ENCODE measurements at regions not wholly inside any gene's neighbourhood (a gene's known extent, or its start where the extent isn't known, plus 50 kb on each side); places are given as distances from the start of the nearest gene placed in this dataset.

GRCh38 chr5:24367216-24367615, 277.6 kb downstream of the CDH10 start:
- H3K4me1 ChIP-seq (ENCODE audit: control insufficient read depth, low read length), result no peaks in the 10 kb centered on the region
- H3K27me3 ChIP-seq (ENCODE audit: control insufficient read depth, low read length), result no peaks in the 10 kb centered on the region
- H3K4me2 ChIP-seq (ENCODE audit: low read length), result no peak overlapping the region
- H3K79me2 ChIP-seq (ENCODE audit: control insufficient read depth, low read length), result no peaks in the 10 kb centered on the region
- H3F3A ChIP-seq (ENCODE audit: control insufficient read depth, insufficient read depth), result no peaks in the 10 kb centered on the region
- H4K20me1 ChIP-seq (ENCODE audit: control insufficient read depth, insufficient read depth, low read depth, low read length), result no peaks in the 10 kb centered on the region
- H3K36me3 ChIP-seq (ENCODE audit: control insufficient read depth, low read length), result no peaks in the 10 kb centered on the region
- H3K9me3 ChIP-seq (ENCODE audit: control insufficient read depth, insufficient read depth, low read length), result peaks cover 11% of the 10 kb centered on the region; the same call in 1 of the 2 replicates
- H3K9me2 ChIP-seq (replicated peaks; ENCODE audit: control insufficient read depth, low read length), result no peaks in the 10 kb centered on the region
- H3K27ac ChIP-seq (ENCODE audit: low read depth, low read length), result no peak overlapping the region
- TF ChIP-seq CTCF (IDR thresholded peaks at IDR 0.05; ENCODE audit: low read depth, low read length, poor library complexity, severe bottlenecking), result no peak
- TF ChIP-seq EZH2phosphoT487 (IDR thresholded peaks at IDR 0.05; ENCODE audit: borderline replicate concordance, low read length), result no peak
- H3K4me3 ChIP-seq (ENCODE audit: low read length), result no peak overlapping the region

DNA sequence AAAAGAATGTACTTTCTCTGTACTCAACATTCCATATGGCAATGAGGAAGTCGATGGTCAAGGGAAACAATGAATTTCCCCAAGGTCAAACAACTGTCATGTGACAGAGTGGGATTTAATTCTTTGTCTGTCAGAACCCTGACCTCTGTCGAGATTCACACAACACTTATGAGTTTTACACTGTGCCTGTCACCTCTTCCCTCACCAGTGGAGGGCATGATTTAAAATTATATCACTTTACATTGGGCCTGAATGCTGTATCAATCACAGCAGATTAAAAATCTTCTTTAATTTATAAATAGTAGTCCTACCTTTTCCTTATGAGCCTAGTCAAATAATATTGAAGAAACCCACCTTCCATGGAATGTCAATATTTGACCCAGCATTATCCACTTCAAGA, 276.7 kb downstream of the CDH10 start:
- no peaks in the 10 kb centered on the region for H3K79me2 ChIP-seq (ENCODE audit: control insufficient read depth, low read length)
- no peak overlapping the region for H3K4me3 ChIP-seq (ENCODE audit: low read length)
- no peaks in the 10 kb centered on the region for H4K20me1 ChIP-seq (ENCODE audit: control insufficient read depth, insufficient read depth, low read depth, low read length)
- H3K36me3 ChIP-seq (ENCODE audit: control insufficient read depth, low read length), result no peaks in the 10 kb centered on the region
- no peak overlapping the region for H3K27ac ChIP-seq (ENCODE audit: low read depth, low read length)
- no peaks in the 10 kb centered on the region for H3K9me2 ChIP-seq (replicated peaks; ENCODE audit: control insufficient read depth, low read length)
- H3K27me3 ChIP-seq (ENCODE audit: control insufficient read depth, low read length), result no peaks in the 10 kb centered on the region
- TF ChIP-seq EZH2phosphoT487 (IDR thresholded peaks at IDR 0.05; ENCODE audit: borderline replicate concordance, low read length), result no peak
- TF ChIP-seq CTCF (IDR thresholded peaks at IDR 0.05; ENCODE audit: low read depth, low read length, poor library complexity, severe bottlenecking), result no peak
- H3K4me2 ChIP-seq (ENCODE audit: low read length), result no peak overlapping the region
- H3K4me1 ChIP-seq (ENCODE audit: control insufficient read depth, low read length), result no peaks in the 10 kb centered on the region
- no peaks in the 10 kb centered on the region for H3F3A ChIP-seq (ENCODE audit: control insufficient read depth, insufficient read depth)
- peaks cover 11% of the 10 kb centered on the region; the same call in 1 of the 2 replicates for H3K9me3 ChIP-seq (ENCODE audit: control insufficient read depth, insufficient read depth, low read length)

GRCh38 chr5:24376210-24376609, 268.6 kb downstream of the CDH10 start:
- H3K4me3 ChIP-seq (ENCODE audit: low read length), result no peak overlapping the region
- no peaks in the 10 kb centered on the region for H3K4me1 ChIP-seq (ENCODE audit: control insufficient read depth, low read length)
- H3K36me3 ChIP-seq (ENCODE audit: control insufficient read depth, low read length), result no peaks in the 10 kb centered on the region
- H3K9me3 ChIP-seq (ENCODE audit: control insufficient read depth, insufficient read depth, low read length), result no peaks in the 10 kb centered on the region
- no peaks in the 10 kb centered on the region for H3K27me3 ChIP-seq (ENCODE audit: control insufficient read depth, low read length)
- H3K79me2 ChIP-seq (ENCODE audit: control insufficient read depth, low read length), result no peaks in the 10 kb centered on the region
- no peaks in the 10 kb centered on the region for H3K9me2 ChIP-seq (replicated peaks; ENCODE audit: control insufficient read depth, low read length)
- H4K20me1 ChIP-seq (ENCODE audit: control insufficient read depth, insufficient read depth, low read depth, low read length), result no peaks in the 10 kb centered on the region
- no peaks in the 10 kb centered on the region for H3F3A ChIP-seq (ENCODE audit: control insufficient read depth, insufficient read depth)
- H3K4me2 ChIP-seq (ENCODE audit: low read length), result no peak overlapping the region
- TF ChIP-seq CTCF (IDR thresholded peaks at IDR 0.05; ENCODE audit: low read depth, low read length, poor library complexity, severe bottlenecking), result no peak
- TF ChIP-seq EZH2phosphoT487 (IDR thresholded peaks at IDR 0.05; ENCODE audit: borderline replicate concordance, low read length), result no peak
- H3K27ac ChIP-seq (ENCODE audit: low read depth, low read length), result no peak overlapping the region

- Histone ChIP-seq H3K36me3 (ENCODE audit: control insufficient read depth, low read length) (no peaks in the 10 kb centered on the region), H3K9me3 (ENCODE audit: control insufficient read depth, insufficient read depth, low read length) (no peaks in the 10 kb centered on the region), H3K27me3 (ENCODE audit: control insufficient read depth, low read length) (no peaks in the 10 kb centered on the region), H3K79me2 (ENCODE audit: control insufficient read depth, low read length) (no peaks in the 10 kb centered on the region), H3K9me2 (replicated peaks; ENCODE audit: control insufficient read depth, low read length) (no peaks in the 10 kb centered on the region), H3K4me2 (ENCODE audit: low read length) (no peak overlapping the region), H3F3A (ENCODE audit: control insufficient read depth, insufficient read depth) (no peaks in the 10 kb centered on the region), H3K4me3 (ENCODE audit: low read length) (no peak overlapping the region), H4K20me1 (ENCODE audit: control insufficient read depth, insufficient read depth, low read depth, low read length) (no peaks in the 10 kb centered on the region), H3K4me1 (ENCODE audit: control insufficient read depth, low read length) (no peaks in the 10 kb centered on the region), H3K27ac (ENCODE audit: low read depth, low read length) (no peak overlapping the region)
- TF ChIP-seq EZH2phosphoT487 (IDR thresholded peaks at IDR 0.05; ENCODE audit: borderline replicate concordance, low read length) (no peak), CTCF (IDR thresholded peaks at IDR 0.05; ENCODE audit: low read depth, low read length, poor library complexity, severe bottlenecking) (no peak)
Observed at GRCh38 chr5:24376616-24377015, 268.2 kb downstream of the CDH10 start.
